ENCODE measurements at regions not wholly inside any gene's neighbourhood (a gene's known extent, or its start where the extent isn't known, plus 50 kb on each side); places are given as distances from the start of the nearest gene placed in this dataset.

DNA sequence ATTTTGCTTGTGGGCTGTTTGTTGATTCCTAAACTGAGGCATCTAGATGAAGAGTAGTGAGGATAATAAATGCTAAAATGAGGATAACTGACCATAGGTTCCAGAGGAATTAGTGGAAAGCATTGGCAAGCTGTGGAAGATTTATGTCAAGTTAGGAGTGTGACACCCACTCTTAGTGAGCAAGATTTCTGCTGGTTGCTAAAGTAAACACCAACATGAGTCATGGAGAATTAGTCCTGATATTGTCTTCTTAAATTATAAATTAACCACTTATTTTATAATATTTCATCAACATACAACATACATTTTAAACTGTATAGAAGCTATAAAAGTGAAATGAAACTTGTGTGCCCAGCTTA, 328.2 kb downstream of the RPL10L start:
- TF ChIP-seq, protein P1, sequence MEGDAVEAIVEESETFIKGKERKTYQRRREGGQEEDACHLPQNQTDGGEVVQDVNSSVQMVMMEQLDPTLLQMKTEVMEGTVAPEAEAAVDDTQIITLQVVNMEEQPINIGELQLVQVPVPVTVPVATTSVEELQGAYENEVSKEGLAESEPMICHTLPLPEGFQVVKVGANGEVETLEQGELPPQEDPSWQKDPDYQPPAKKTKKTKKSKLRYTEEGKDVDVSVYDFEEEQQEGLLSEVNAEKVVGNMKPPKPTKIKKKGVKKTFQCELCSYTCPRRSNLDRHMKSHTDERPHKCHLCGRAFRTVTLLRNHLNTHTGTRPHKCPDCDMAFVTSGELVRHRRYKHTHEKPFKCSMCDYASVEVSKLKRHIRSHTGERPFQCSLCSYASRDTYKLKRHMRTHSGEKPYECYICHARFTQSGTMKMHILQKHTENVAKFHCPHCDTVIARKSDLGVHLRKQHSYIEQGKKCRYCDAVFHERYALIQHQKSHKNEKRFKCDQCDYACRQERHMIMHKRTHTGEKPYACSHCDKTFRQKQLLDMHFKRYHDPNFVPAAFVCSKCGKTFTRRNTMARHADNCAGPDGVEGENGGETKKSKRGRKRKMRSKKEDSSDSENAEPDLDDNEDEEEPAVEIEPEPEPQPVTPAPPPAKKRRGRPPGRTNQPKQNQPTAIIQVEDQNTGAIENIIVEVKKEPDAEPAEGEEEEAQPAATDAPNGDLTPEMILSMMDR (IDR thresholded peaks at IDR 0.05; ENCODE audit: extremely low read depth in 1 of 2, insufficient read depth in 1 of 2, low read depth in 1 of 2, low read length in 2 of 2), result no peak
- TF ChIP-seq MYC (IDR thresholded peaks at IDR 0.05; ENCODE audit: low read depth, low read length) (no peak), POLR2AphosphoS5 (IDR thresholded peaks at IDR 0.05; ENCODE audit: insufficient read depth, low read depth, low read length) (no peak), JUN (IDR thresholded peaks at IDR 0.05; ENCODE audit: borderline replicate concordance, insufficient read depth, insufficient read length, low read depth) (peak; percentile 48), EZH2 (IDR thresholded peaks at IDR 0.05; ENCODE audit: borderline replicate concordance, low read depth, low read length, severe bottlenecking) (no peak), POLR2A (IDR thresholded peaks at IDR 0.05; ENCODE audit: low read depth, low read length) (no peak)
- TF ChIP-seq, protein P2, sequence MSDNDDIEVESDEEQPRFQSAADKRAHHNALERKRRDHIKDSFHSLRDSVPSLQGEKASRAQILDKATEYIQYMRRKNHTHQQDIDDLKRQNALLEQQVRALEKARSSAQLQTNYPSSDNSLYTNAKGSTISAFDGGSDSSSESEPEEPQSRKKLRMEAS (IDR thresholded peaks at IDR 0.05; ENCODE audit: insufficient read depth, insufficient read length), result no peak
